Ascending aorta (tissue), 2 donors: ENCODE measurements at regions not wholly inside any gene's neighbourhood (a gene's known extent, or its start where the extent isn't known, plus 50 kb on each side); places are given as distances from the start of the nearest gene placed in this dataset.

Source experiments
- DNase-seq, 2 donors: peaks; one replicate each; pipeline ENCODE4 v3.0.0-alpha.2; 2019; ENCODE audit warnings: low spot score in 2 of 2
- H3K27ac ChIP-seq, 2 donors: fragments of 200-600 bp; sonication (generic); one replicate each; pipeline ENCODE4 v1.5.1; 2016 to 2017; ENCODE audit warnings: mild to moderate bottlenecking in 1 of 2
- H3K27me3 ChIP-seq: fragments of 200-600 bp; sonication (generic); one replicate; pipeline ENCODE4 v1.5.1; 2017
- H3K36me3 ChIP-seq, 2 donors: fragments of 200-600 bp; sonication (generic); one replicate each; pipeline ENCODE4 v1.5.1; 2016
- H3K4me1 ChIP-seq, 2 donors: fragments of 200-600 bp; sonication (generic); one replicate each; pipeline ENCODE4 v1.5.1; 2016 to 2017; ENCODE audit warnings: mild to moderate bottlenecking in 1 of 2
- H3K4me3 ChIP-seq, 2 donors: fragments of 200-600 bp; sonication (generic); one replicate each; pipeline ENCODE4 v1.5.1; 2016 to 2017; ENCODE audit warnings: mild to moderate bottlenecking in 1 of 2
- H3K9me3 ChIP-seq, 2 donors: fragments of 200-600 bp; sonication (generic); one replicate each; pipeline ENCODE4 v1.5.1; 2016
- CTCF ChIP-seq, 3 experiments: fragments of 200-600 bp in 2 of 3; fragments of 450-650 bp in 1 of 3; sonication (generic) in 2 of 3; IDR thresholded peaks; one replicate each; pipeline ENCODE4 v1.5.1; 2016 to 2019; ENCODE audit warnings: antibody characterized with exemption in 3 of 3, mild to moderate bottlenecking in 1 of 3, moderate library complexity in 1 of 3
- intact Hi-C: fragments of 100-400 bp; cut with DNase I; formaldehyde crosslinking; loops from one replicate; pipeline ENCODE4 v1.15.1; 2023

GRCh38 chr12:125797421-125798175, 732.4 kb downstream of the AACS start:
- DNase-seq: no peak
- H3K4me1 ChIP-seq: no peaks in the 10 kb centered on the region

GRCh38 chr12:125804660-125805059, 739.4 kb downstream of the AACS start:
- Histone ChIP-seq H3K27ac (no peak overlapping the region), H3K27me3 (no peaks in the 10 kb centered on the region), H3K9me3 (no peaks in the 10 kb centered on the region), H3K4me3 (no peak overlapping the region), H3K36me3 (no peaks in the 10 kb centered on the region), H3K4me1 (no peaks in the 10 kb centered on the region)
- TF ChIP-seq CTCF (IDR thresholded peaks at IDR 0.05): no peak
- intact Hi-C loops: no loop called here
- no peak for DNase-seq

More at GRCh38 chr12:125797421-125798175, 732.4 kb downstream of the AACS start:
- H3K27me3 ChIP-seq: no peaks in the 10 kb centered on the region
- H3K4me3 ChIP-seq: no peak overlapping the region
- no peak for TF ChIP-seq CTCF (IDR thresholded peaks at IDR 0.05)
- no peaks in the 10 kb centered on the region for H3K9me3 ChIP-seq
- intact Hi-C loops: no loop called here
- H3K36me3 ChIP-seq: no peaks in the 10 kb centered on the region
- no peak overlapping the region for H3K27ac ChIP-seq

GRCh38 chr12:125824276-125824675, 759.0 kb downstream of the AACS start:
- Histone ChIP-seq H3K27ac (no peak overlapping the region), H3K27me3 (no peaks in the 10 kb centered on the region), H3K4me1 (no peaks in the 10 kb centered on the region), H3K36me3 (no peaks in the 10 kb centered on the region), H3K4me3 (no peak overlapping the region), H3K9me3 (peaks cover 0 to 5% of the 10 kb centered on the region in 2 donors)
- TF ChIP-seq CTCF (IDR thresholded peaks at IDR 0.05): no peak
- intact Hi-C loops: no loop called here
- no peak for DNase-seq

- intact Hi-C loops: no loop called here
- no peak for TF ChIP-seq CTCF (IDR thresholded peaks at IDR 0.05)
Observed at GRCh38 chr12:125835852-125836251, 770.6 kb downstream of the AACS start.

GRCh38 chr12:125836647-125837046, 771.4 kb downstream of the AACS start:
- H3K9me3 ChIP-seq: no peaks in the 10 kb centered on the region

More at GRCh38 chr12:125835852-125836251, 770.6 kb downstream of the AACS start:
- H3K9me3 ChIP-seq: no peaks in the 10 kb centered on the region
- H3K4me3 ChIP-seq: no peak overlapping the region
- H3K4me1 ChIP-seq: no peaks in the 10 kb centered on the region
- H3K27ac ChIP-seq: no peak overlapping the region
- H3K27me3 ChIP-seq: no peaks in the 10 kb centered on the region
- H3K36me3 ChIP-seq: no peaks in the 10 kb centered on the region
- DNase-seq: no peak

More at GRCh38 chr12:125836647-125837046, 771.4 kb downstream of the AACS start:
- Histone ChIP-seq H3K27me3 (no peaks in the 10 kb centered on the region), H3K27ac (no peak overlapping the region), H3K36me3 (no peaks in the 10 kb centered on the region), H3K4me3 (no peak overlapping the region), H3K4me1 (no peaks in the 10 kb centered on the region)
- no peak for TF ChIP-seq CTCF (IDR thresholded peaks at IDR 0.05)
- intact Hi-C loops: no loop called here
- DNase-seq: no peak
